Activated CD8-positive, alpha-beta T cell treated with anti-CD3 and anti-CD28 coated beads, Interleukin-2, amount 10 ng/mL, durations not matched to agents 7 days and 5 days (primary cell): ENCODE measurements at regions not wholly inside any gene's neighbourhood (a gene's known extent, or its start where the extent isn't known, plus 50 kb on each side); places are given as distances from the start of the nearest gene placed in this dataset.

Experiments used
- ATAC-seq: fragments of 150-1000 bp; cut with Tn5 transposase; one replicate; pipeline ENCODE4 v1.10.0; 2021; ENCODE audit warnings: moderate library complexity
- CTCF ChIA-PET: fragments of 350-600 bp; sonication (Branson Sonifier 250); formaldehyde crosslinking; loops from one replicate; lab custom pipeline; 2021; ENCODE audit warnings: antibody characterized with exemption; lab: Charles Lee
- POLR2A ChIA-PET: fragments of 350-600 bp; sonication (Branson Sonifier 250); formaldehyde crosslinking; loops from one replicate; lab custom pipeline; 2021; ENCODE audit warnings: antibody characterized with exemption; lab: Charles Lee
- DNase-seq: peaks from one replicate; pipeline ENCODE4 v3.0.0-alpha.2; 2020
- H3K27ac Mint-ChIP-seq: one replicate; pipeline ENCODE4 v1.8.0; 2021; ENCODE audit warnings: mild to moderate bottlenecking, mixed read lengths
- H3K27me3 Mint-ChIP-seq: one replicate; pipeline ENCODE4 v1.8.0; 2021; ENCODE audit warnings: low read depth, mixed read lengths
- H3K36me3 Mint-ChIP-seq: one replicate; pipeline ENCODE4 v1.8.0; 2021; ENCODE audit warnings: low read depth, mixed read lengths
- H3K4me1 Mint-ChIP-seq: one replicate; pipeline ENCODE4 v1.8.0; 2021; ENCODE audit warnings: low read depth, mixed read lengths
- H3K4me3 Mint-ChIP-seq: one replicate; pipeline ENCODE4 v1.8.0; 2021; ENCODE audit warnings: mild to moderate bottlenecking, mixed read lengths
- H3K9me3 Mint-ChIP-seq: one replicate; pipeline ENCODE4 v1.8.0; 2022; ENCODE audit warnings: mixed read lengths; ENCODE audit not compliant: insufficient read depth

DNA sequence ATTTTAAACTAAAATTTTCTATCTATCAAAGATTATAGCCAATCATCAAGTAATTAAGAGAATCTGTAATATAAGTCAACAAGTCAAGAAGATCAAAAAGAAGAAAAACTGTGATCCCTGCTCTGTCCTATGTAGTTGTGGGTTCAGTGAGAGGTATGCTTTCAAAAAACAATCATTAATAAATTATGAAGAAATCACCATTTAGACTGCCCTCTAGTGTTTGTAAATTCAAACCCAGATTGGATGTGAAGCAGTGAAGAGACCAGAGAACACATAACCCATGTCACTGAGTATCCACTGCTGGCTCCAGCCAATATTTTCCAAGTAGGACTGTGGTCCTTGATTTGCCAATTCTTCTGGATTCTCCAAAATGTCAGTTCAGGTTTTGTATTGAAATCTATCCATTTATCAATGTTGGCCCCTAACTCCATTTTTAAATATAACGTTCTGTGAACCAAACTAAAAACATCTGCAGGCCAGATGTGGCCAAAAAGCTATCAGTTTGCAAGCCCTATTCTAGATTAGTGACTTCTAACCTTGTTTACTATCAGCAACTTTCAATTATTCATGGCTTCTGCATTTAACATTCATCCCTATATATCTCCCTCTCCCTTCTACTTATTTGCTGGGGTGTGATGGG lies 467.5 kb upstream of the CXADR start:
- H3K4me3 Mint-ChIP-seq, result no peak overlapping the region
- no peaks in the 10 kb centered on the region for H3K4me1 Mint-ChIP-seq
- ChIA-PET POLR2A (no interaction called here), CTCF (no interaction called here)
- no peaks in the 10 kb centered on the region for H3K36me3 Mint-ChIP-seq
- no peak overlapping the region for H3K27ac Mint-ChIP-seq
- H3K9me3 Mint-ChIP-seq, result peaks cover 25% of the 10 kb centered on the region
- DNase-seq (no peak), ATAC-seq (no peak)
- no peaks in the 10 kb centered on the region for H3K27me3 Mint-ChIP-seq

DNA sequence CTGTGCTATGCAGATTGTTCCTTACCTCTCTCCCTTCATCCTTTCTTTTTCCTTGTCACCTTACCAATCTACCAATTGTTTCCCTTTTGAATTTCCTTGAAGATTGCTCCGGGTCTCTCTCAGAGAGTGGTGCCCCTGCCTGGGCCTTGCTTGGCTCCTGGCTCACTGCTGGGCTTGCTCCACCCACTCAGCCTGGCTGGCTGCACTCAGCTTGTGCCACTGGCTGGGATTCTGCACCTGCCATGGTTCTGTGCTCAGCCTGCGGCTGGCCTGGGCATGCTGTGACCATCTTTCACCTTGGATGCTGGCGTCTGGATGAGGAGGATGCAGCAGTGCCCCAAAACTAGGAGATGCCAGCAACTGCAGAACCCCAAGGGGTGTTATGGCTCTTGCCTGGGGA lies 463.9 kb upstream of the CXADR start:
- ChIA-PET POLR2A (no interaction called here), CTCF (no interaction called here)
- Mint-ChIP-seq H3K36me3 (no peaks in the 10 kb centered on the region), H3K4me3 (no peak overlapping the region), H3K9me3 (peaks cover 25% of the 10 kb centered on the region), H3K27ac (no peak overlapping the region), H3K4me1 (no peaks in the 10 kb centered on the region), H3K27me3 (no peaks in the 10 kb centered on the region)
- DNase-seq, result no peak
- no peak for ATAC-seq

DNA sequence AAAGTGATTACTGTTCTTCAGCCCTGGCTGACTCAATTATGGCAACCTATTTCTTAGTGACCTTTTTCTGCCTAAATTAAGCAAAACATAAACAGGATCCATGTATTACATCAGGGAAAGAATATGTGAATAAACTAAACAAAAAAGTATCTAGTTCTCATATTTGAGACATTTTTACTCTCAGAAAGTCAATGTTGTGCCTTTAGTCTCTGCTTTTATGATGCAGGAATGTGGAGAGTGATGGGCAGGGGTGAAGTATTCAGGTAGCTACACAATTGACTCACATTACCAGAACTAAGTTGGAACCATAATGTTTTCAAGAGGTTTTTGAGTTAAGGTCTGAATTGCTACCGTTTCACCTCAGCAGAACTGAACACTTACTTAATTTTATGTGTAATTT lies 462.7 kb upstream of the CXADR start:
- no peaks in the 10 kb centered on the region for H3K36me3 Mint-ChIP-seq
- DNase-seq (no peak), ATAC-seq (no peak)
- H3K9me3 Mint-ChIP-seq, result peaks cover 21% of the 10 kb centered on the region
- no peak overlapping the region for H3K27ac Mint-ChIP-seq
- CTCF ChIA-PET, result no interaction called here
- no peaks in the 10 kb centered on the region for H3K27me3 Mint-ChIP-seq
- no peak overlapping the region for H3K4me3 Mint-ChIP-seq
- POLR2A ChIA-PET, result no interaction called here
- no peaks in the 10 kb centered on the region for H3K4me1 Mint-ChIP-seq

DNA sequence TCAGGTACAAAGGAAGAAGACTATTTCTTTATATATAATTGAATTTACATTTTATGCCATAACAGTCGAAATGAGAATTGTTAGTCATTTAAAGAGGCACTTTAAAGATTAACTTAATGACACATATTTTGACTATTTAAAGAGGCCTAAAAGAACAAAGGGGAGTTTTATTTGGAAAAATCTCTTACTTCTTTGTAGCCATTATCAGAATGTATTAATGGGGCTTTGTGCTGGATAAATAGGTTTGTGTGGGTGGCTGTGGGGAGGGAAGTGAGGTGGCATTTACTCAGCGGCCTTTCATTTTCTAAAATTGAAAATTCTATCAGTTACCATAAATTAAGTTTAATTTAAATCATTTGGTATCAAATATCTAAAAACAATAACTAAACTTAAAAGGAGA lies 462.2 kb upstream of the CXADR start:
- no peak for DNase-seq
- no peaks in the 10 kb centered on the region for H3K4me1 Mint-ChIP-seq
- H3K36me3 Mint-ChIP-seq, result no peaks in the 10 kb centered on the region
- ATAC-seq, result no peak
- no peak overlapping the region for H3K4me3 Mint-ChIP-seq
- ChIA-PET CTCF (no interaction called here), POLR2A (no interaction called here)
- peaks cover 18% of the 10 kb centered on the region for H3K9me3 Mint-ChIP-seq
- no peaks in the 10 kb centered on the region for H3K27me3 Mint-ChIP-seq
- H3K27ac Mint-ChIP-seq, result no peak overlapping the region

DNA sequence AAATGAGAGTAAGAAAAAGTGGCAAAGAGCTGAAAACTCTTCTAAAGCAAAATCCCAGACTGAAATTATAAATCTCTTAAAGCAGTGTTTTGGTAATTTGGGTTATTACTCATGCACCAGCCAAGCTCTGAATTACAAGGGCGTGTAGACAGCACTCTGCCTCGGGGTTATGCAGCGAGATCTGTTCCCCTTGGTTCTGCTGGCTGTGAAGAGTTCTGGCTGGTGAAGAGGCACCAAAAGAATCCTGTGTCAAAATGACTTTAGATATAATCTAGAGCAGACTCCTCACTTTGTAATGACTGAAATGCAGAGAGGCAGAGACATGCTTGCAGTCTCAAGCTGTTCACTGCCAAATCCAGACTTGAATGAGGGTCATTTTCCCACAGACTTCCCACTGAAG lies 461.8 kb upstream of the CXADR start:
- ChIA-PET CTCF (no interaction called here), POLR2A (no interaction called here)
- H3K27me3 Mint-ChIP-seq, result no peaks in the 10 kb centered on the region
- no peak overlapping the region for H3K27ac Mint-ChIP-seq
- H3K36me3 Mint-ChIP-seq, result no peaks in the 10 kb centered on the region
- no peak overlapping the region for H3K4me3 Mint-ChIP-seq
- ATAC-seq (no peak), DNase-seq (no peak)
- peaks cover 18% of the 10 kb centered on the region for H3K9me3 Mint-ChIP-seq
- H3K4me1 Mint-ChIP-seq, result no peaks in the 10 kb centered on the region

DNA sequence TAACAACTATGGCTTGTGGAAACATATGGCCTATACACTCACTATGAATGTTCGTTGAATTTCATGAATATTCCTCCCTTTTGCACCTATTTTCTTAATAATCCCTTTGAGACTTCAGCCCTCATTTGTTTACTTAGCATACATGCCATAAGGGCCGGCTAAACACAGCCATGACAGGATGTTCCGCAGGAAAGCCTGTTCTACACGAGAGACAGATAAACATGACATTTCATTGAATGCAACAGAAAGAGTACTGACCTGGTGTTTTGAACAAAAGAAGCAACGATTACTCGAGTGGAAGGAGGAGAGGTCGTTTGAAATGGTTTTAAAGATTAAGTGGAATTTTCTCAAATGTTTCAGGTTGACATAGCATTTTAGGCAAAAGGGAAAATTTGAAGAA lies 459.5 kb upstream of the CXADR start:
- ATAC-seq, result no peak
- Mint-ChIP-seq H3K27ac (no peak overlapping the region), H3K4me3 (no peak overlapping the region), H3K27me3 (no peaks in the 10 kb centered on the region), H3K36me3 (no peaks in the 10 kb centered on the region), H3K9me3 (peaks cover 20% of the 10 kb centered on the region), H3K4me1 (no peaks in the 10 kb centered on the region)
- ChIA-PET POLR2A (no interaction called here), CTCF (no interaction called here)
- no peak for DNase-seq

DNA sequence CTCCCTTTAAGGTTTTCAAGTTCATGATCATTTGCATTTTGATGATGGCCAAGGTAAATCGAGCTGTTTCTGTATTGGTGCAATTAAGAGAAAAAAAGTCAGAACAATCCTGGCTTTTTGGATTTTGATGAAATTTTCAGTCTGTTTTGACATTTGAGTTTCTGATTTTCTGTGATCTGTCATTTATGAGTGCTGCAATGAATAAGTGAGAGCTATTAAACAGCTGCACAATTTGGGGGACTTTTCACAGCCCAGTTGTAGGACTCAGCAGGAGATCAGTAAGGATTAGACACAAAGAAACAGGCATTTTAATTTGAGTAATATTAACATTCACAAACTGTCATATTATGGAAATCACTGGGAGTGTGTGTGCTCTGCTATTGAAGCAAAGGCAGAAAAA lies 452.9 kb upstream of the CXADR start:
- ATAC-seq, result no peak

DNA sequence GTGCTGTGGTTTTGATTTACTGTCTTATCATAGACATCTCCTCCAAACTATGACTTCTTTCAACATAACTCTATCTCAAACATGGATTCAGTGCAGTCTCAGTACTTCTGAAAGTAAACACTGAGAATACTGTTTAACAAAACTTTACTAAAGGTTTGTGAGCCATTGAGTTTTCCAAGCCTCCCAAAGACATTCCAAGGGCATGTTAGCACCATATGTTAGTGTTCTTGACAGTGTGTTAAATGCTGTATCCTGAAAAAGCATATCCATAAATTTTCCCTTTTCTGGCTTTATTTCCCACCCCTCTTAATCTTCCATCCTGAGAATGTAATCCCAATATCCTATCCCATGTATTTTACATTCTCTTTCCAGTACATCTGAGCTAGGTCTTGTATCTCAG lies 446.8 kb upstream of the CXADR start:
- H3K9me3 Mint-ChIP-seq, result no peaks in the 10 kb centered on the region
- no peaks in the 10 kb centered on the region for H3K4me1 Mint-ChIP-seq
- ATAC-seq (no peak), DNase-seq (no peak)
- H3K27me3 Mint-ChIP-seq, result no peaks in the 10 kb centered on the region
- ChIA-PET POLR2A (no interaction called here), CTCF (no interaction called here)
- no peak overlapping the region for H3K4me3 Mint-ChIP-seq
- H3K36me3 Mint-ChIP-seq, result no peaks in the 10 kb centered on the region
- no peak overlapping the region for H3K27ac Mint-ChIP-seq

More for the DNA sequence above, 452.9 kb upstream of the CXADR start:
- peaks cover 17% of the 10 kb centered on the region for H3K9me3 Mint-ChIP-seq
- CTCF ChIA-PET, result no interaction called here
- H3K27ac Mint-ChIP-seq, result no peak overlapping the region
- no peak overlapping the region for H3K4me3 Mint-ChIP-seq
- no peaks in the 10 kb centered on the region for H3K36me3 Mint-ChIP-seq
- POLR2A ChIA-PET, result no interaction called here
- no peaks in the 10 kb centered on the region for H3K4me1 Mint-ChIP-seq
- H3K27me3 Mint-ChIP-seq, result no peaks in the 10 kb centered on the region
- no peak for DNase-seq

DNA sequence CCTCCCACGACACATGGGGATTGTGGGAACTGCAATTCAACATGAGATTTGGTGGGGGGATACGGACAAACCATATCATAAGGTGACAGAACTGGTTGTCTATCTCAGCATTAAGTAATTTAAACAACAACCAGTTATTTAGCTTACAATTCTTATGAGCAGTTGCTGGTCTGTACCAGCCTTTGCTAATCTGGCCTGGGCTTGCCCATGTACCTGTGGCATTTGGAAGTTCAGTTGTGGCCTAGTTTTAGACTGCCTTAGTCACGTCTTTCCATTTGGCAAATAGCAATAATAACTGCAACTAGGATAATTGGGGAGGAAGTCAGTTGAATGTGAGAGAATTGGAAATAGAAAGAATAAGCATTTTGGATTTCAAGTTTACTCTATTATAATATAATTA lies 441.8 kb upstream of the CXADR start:
- H3K36me3 Mint-ChIP-seq, result no peaks in the 10 kb centered on the region
- no peaks in the 10 kb centered on the region for H3K4me1 Mint-ChIP-seq
- POLR2A ChIA-PET, result no interaction called here
- DNase-seq (no peak), ATAC-seq (no peak)
- H3K9me3 Mint-ChIP-seq, result no peaks in the 10 kb centered on the region
- H3K27ac Mint-ChIP-seq, result no peak overlapping the region
- H3K4me3 Mint-ChIP-seq, result no peak overlapping the region
- no peaks in the 10 kb centered on the region for H3K27me3 Mint-ChIP-seq
- CTCF ChIA-PET, result no interaction called here

DNA sequence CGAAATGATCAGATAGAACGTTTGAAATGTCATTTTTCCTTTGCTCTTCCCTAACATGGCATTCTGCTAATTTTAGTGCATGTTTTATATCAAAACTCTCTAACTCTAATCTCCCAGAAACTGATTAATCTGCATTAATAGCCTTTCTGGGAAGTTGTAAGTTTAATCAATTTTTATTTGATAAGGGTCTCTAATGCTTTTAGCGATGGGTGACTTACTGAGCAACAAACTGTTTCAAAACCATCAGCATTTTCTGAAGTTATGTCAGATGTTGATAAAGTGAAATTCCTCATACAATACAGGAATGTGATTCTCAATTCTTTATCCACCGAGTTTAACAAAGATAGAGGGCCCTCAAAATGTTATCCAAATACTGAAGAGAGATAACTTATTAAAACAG lies 431.6 kb upstream of the CXADR start:
- H3K9me3 Mint-ChIP-seq, result peaks cover 18% of the 10 kb centered on the region
- no peak for DNase-seq
- H3K4me3 Mint-ChIP-seq, result no peak overlapping the region
- ChIA-PET CTCF (no interaction called here), POLR2A (no interaction called here)
- no peaks in the 10 kb centered on the region for H3K36me3 Mint-ChIP-seq
- H3K4me1 Mint-ChIP-seq, result no peaks in the 10 kb centered on the region
- no peaks in the 10 kb centered on the region for H3K27me3 Mint-ChIP-seq
- no peak for ATAC-seq
- H3K27ac Mint-ChIP-seq, result no peak overlapping the region

DNA sequence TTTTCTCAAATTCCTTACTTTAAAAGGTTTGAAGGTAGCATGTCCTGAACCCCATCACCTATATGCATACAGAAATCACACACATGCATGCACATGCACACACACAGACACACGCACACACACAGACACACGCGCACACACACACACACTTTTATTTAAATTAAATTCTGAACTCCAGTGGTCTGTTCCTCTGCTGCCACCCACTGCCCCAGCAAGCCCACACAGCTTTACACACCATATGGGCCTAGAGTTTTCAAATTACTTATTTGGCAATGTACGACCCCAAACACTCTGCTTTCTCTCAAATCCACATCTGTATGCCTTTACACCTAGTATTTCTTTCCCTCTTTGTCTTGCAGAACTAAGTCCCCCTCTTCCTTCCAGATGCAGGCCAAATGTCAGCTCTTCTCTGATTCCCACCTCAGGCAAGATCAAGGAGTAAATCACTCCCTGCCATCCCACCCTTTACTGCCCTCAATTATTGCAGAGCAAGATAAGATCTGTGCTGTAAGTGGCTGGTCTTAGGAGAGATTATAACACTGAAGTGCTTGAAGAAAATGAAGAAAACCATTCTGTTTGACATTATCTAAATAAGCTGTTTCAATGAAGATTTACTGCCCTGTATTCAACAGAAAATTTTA lies 429.9 kb upstream of the CXADR start:
- ChIA-PET CTCF (no interaction called here), POLR2A (no interaction called here)
- no peaks in the 10 kb centered on the region for H3K36me3 Mint-ChIP-seq
- H3K27me3 Mint-ChIP-seq, result no peaks in the 10 kb centered on the region
- DNase-seq (no peak), ATAC-seq (no peak)
- peaks cover 12% of the 10 kb centered on the region for H3K9me3 Mint-ChIP-seq
- no peak overlapping the region for H3K4me3 Mint-ChIP-seq
- no peaks in the 10 kb centered on the region for H3K4me1 Mint-ChIP-seq
- no peak overlapping the region for H3K27ac Mint-ChIP-seq

DNA sequence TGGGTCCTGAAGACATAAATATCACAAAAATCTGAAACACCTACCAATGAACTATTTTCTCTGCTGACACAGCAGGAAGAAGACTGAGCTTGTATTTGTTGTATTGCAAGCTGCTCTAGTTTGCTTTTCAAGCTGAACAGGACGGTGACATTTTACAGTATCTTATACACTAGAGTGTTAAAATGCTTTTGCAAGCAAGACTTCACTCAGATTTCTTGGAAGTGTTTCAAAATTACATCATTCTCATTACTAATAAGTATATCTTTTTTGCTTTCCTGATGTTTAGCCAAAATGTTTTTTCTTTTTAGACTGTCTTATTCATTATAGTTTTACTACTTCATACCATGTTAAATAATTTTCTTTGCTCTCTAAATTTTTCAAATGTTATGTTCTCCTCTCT lies 427.1 kb upstream of the CXADR start:
- Mint-ChIP-seq H3K27ac (no peak overlapping the region), H3K4me3 (no peak overlapping the region), H3K4me1 (no peaks in the 10 kb centered on the region), H3K9me3 (peaks cover 21% of the 10 kb centered on the region), H3K27me3 (no peaks in the 10 kb centered on the region), H3K36me3 (no peaks in the 10 kb centered on the region)
- ChIA-PET CTCF (no interaction called here), POLR2A (no interaction called here)
- ATAC-seq (no peak), DNase-seq (no peak)

DNA sequence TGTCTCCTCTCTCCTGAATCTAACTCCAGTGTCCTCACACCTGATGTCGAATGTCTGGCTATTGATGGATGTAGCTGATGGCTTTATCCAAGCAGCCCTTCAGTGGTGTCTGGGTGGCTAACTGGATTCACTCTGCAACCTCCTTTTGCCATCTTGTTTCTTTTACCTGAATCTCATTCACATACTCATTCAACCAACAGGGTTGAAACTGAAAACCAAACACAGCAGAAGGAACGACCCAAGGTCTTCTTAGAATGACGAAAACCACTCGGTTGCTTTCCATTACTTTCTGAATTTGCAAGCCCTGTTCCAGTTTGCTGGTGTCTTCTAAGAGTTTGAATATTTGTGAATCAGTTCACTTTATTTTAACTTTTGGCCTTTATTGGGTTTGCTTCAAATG lies 424.3 kb upstream of the CXADR start:
- H3K4me3 Mint-ChIP-seq, result no peak overlapping the region
- CTCF ChIA-PET, result no interaction called here
- no peak for DNase-seq
- H3K27me3 Mint-ChIP-seq, result no peaks in the 10 kb centered on the region
- no peaks in the 10 kb centered on the region for H3K36me3 Mint-ChIP-seq
- no peak overlapping the region for H3K27ac Mint-ChIP-seq
- POLR2A ChIA-PET, result no interaction called here
- H3K9me3 Mint-ChIP-seq, result peaks cover 21% of the 10 kb centered on the region
- no peak for ATAC-seq
- H3K4me1 Mint-ChIP-seq, result no peaks in the 10 kb centered on the region
